Smooth muscle cell (in vitro differentiated cells): ENCODE measurements at regions not wholly inside any gene's neighbourhood (a gene's known extent, or its start where the extent isn't known, plus 50 kb on each side); places are given as distances from the start of the nearest gene placed in this dataset.

Experiments used
- DNase-seq: peaks from one replicate; lab custom pipeline; 2025; ENCODE audit not compliant: unreplicated experiment; lab: John Stamatoyannopoulos, UW
- H2AFZ ChIP-seq: fragments of 200-600 bp; sonication (generic); 2 replicates; pipeline ENCODE4 v1.6.0; 2016; ENCODE audit warnings: antibody characterized with exemption, low read depth, mild to moderate bottlenecking
- H3F3A ChIP-seq: fragments of 200-600 bp; sonication (generic); 2 replicates; pipeline ENCODE4 v1.6.0; 2017; ENCODE audit warnings: antibody characterized with exemption, low read depth
- H3K27ac ChIP-seq: fragments of 200-600 bp; sonication (generic); 2 replicates; pipeline ENCODE4 v1.5.1; 2016; ENCODE audit warnings: low read depth, mild to moderate bottlenecking
- H3K27me3 ChIP-seq: fragments of 200-600 bp; sonication (generic); 2 replicates; pipeline ENCODE4 v1.6.1; 2016; ENCODE audit warnings: low read depth, mild to moderate bottlenecking
- H3K36me3 ChIP-seq: fragments of 200-600 bp; sonication (generic); 2 replicates; pipeline ENCODE4 v1.5.1; 2016; ENCODE audit warnings: low read depth
- H3K4me1 ChIP-seq: fragments of 200-600 bp; sonication (generic); 2 replicates; pipeline ENCODE4 v1.5.1; 2016; ENCODE audit warnings: low read depth
- H3K4me2 ChIP-seq: fragments of 200-600 bp; sonication (generic); 2 replicates; pipeline ENCODE4 v1.6.0; 2016; ENCODE audit warnings: mild to moderate bottlenecking
- H3K4me3 ChIP-seq: fragments of 200-600 bp; sonication (generic); 2 replicates; pipeline ENCODE4 v1.5.1; 2016; ENCODE audit warnings: mild to moderate bottlenecking
- H3K79me2 ChIP-seq: fragments of 200-600 bp; sonication (generic); 2 replicates; pipeline ENCODE4 v1.6.0; 2016; ENCODE audit warnings: low read depth, mild to moderate bottlenecking
- H3K9ac ChIP-seq: fragments of 200-600 bp; sonication (generic); 2 replicates; pipeline ENCODE4 v1.6.0; 2016; ENCODE audit warnings: low read depth
- H3K9me3 ChIP-seq: fragments of 200-600 bp; sonication (generic); replicated peaks from 2 replicates; pipeline ENCODE4 v1.5.1; 2016; ENCODE audit warnings: low read depth
- H4K20me1 ChIP-seq: fragments of 200-600 bp; sonication (generic); 2 replicates; pipeline ENCODE4 v1.6.0; 2016; ENCODE audit warnings: low read depth
- CTCF ChIP-seq: fragments of 200-600 bp; sonication (generic); IDR thresholded peaks from 2 replicates; pipeline ENCODE4 v1.5.1; 2017; ENCODE audit warnings: borderline replicate concordance, mild to moderate bottlenecking, antibody characterized with exemption; ENCODE audit not compliant: insufficient read depth, poor library complexity, severe bottlenecking
- WGBS: methylation state at CpG from one replicate; pipeline ENCODE4 v1.1.7; 2016; ENCODE audit warnings: low lambda C conversion rate; 5-methylcytosine and 5-hydroxymethylcytosine counted together

- no peak for DNase-seq
- no peak for TF ChIP-seq CTCF
- 64% methylated on average over 5 of the region's 5 CpGs for whole genome bisulfite sequencing
Observed at GRCh38 chr7:136179154-136179553, 202.0 kb upstream of the MTPN start.

GRCh38 chr7:136174477-136175125 lies 197.4 kb upstream of the MTPN start:
- no peak overlapping the region for H3K4me3 ChIP-seq
- H3K79me2 ChIP-seq: no peaks in the 10 kb centered on the region
- WGBS: 87% methylated on average over 5 of the region's 5 CpGs
- no peaks in the 10 kb centered on the region for H3K27me3 ChIP-seq
- peaks cover 4% of the 10 kb centered on the region for H3K4me1 ChIP-seq
- no peaks in the 10 kb centered on the region for H3F3A ChIP-seq
- no peaks in the 10 kb centered on the region for H3K36me3 ChIP-seq
- no peak overlapping the region for H3K9ac ChIP-seq
- H3K4me2 ChIP-seq: no peak overlapping the region
- no peak overlapping the region for H3K27ac ChIP-seq
- DNase-seq: no peak
- no peaks in the 10 kb centered on the region for H4K20me1 ChIP-seq
- no peak for TF ChIP-seq CTCF
- no peaks in the 10 kb centered on the region for H3K9me3 ChIP-seq
- H2AFZ ChIP-seq: no peak overlapping the region

More at GRCh38 chr7:136179154-136179553, 202.0 kb upstream of the MTPN start:
- Histone ChIP-seq H3K27ac (no peak overlapping the region), H3K9ac (no peak overlapping the region), H3K27me3 (no peaks in the 10 kb centered on the region), H3K4me2 (no peak overlapping the region), H3K4me3 (no peak overlapping the region), H4K20me1 (no peaks in the 10 kb centered on the region), H2AFZ (peak overlapping the region; percentile 79), H3K9me3 (no peaks in the 10 kb centered on the region), H3F3A (no peaks in the 10 kb centered on the region), H3K79me2 (no peaks in the 10 kb centered on the region), H3K36me3 (no peaks in the 10 kb centered on the region), H3K4me1 (no peaks in the 10 kb centered on the region)

- Histone ChIP-seq H4K20me1 (no peaks in the 10 kb centered on the region), H3K27me3 (no peaks in the 10 kb centered on the region), H3F3A (no peaks in the 10 kb centered on the region), H3K9me3 (no peaks in the 10 kb centered on the region), H3K4me1 (peaks cover 4% of the 10 kb centered on the region), H2AFZ (peak overlapping the region; percentile 68), H3K4me2 (no peak overlapping the region), H3K36me3 (no peaks in the 10 kb centered on the region), H3K9ac (no peak overlapping the region), H3K4me3 (no peak overlapping the region), H3K79me2 (no peaks in the 10 kb centered on the region), H3K27ac (no peak overlapping the region)
- DNase-seq: no peak
- WGBS: 52% methylated on average over 5 of the region's 5 CpGs
- no peak for TF ChIP-seq CTCF
Observed at GRCh38 chr7:136173874-136174273, 196.7 kb upstream of the MTPN start.

- H3K4me2 ChIP-seq: no peak overlapping the region
- H3K9ac ChIP-seq: no peak overlapping the region
- no peaks in the 10 kb centered on the region for H3F3A ChIP-seq
- no peaks in the 10 kb centered on the region for H3K9me3 ChIP-seq
- peaks cover 4% of the 10 kb centered on the region for H3K4me1 ChIP-seq
- no peak for DNase-seq
- no peaks in the 10 kb centered on the region for H4K20me1 ChIP-seq
- H2AFZ ChIP-seq: no peak overlapping the region
- H3K27ac ChIP-seq: no peak overlapping the region
- no peaks in the 10 kb centered on the region for H3K36me3 ChIP-seq
- TF ChIP-seq CTCF: no peak
- no peaks in the 10 kb centered on the region for H3K79me2 ChIP-seq
- no peaks in the 10 kb centered on the region for H3K27me3 ChIP-seq
- H3K4me3 ChIP-seq: no peak overlapping the region
Observed at GRCh38 chr7:136171233-136171632, 194.1 kb upstream of the MTPN start.
